Putamen (tissue), 1 donor: ENCODE measurements at regions not wholly inside any gene's neighbourhood (a gene's known extent, or its start where the extent isn't known, plus 50 kb on each side); places are given as distances from the start of the nearest gene placed in this dataset.

Source experiments
- DNase-seq: peaks from one replicate; pipeline ENCODE4 v3.0.0-alpha.2; 2016; ENCODE audit warnings: low spot score

DNA sequence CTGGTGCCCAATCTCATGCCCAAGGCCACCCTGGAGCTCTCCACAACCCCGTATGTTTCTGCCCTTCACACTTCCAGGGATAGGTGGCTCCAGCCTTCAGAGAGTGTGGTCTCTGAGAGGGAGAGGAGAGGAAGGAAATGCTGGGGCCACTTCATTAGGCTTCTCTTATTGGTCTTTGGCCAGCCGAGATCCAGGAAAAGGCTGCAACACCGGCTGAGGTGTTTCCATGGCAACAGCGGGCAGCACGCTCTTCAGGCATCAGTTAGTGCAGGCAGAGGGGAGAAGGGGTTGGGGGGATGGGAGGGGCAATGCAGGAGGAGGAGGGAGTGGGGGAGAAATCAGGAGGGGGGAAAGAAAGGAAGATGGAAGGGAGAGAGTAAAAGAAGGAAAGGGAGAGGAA lies 275.1 kb upstream of the GJB5 start:
- no peak for DNase-seq

DNA sequence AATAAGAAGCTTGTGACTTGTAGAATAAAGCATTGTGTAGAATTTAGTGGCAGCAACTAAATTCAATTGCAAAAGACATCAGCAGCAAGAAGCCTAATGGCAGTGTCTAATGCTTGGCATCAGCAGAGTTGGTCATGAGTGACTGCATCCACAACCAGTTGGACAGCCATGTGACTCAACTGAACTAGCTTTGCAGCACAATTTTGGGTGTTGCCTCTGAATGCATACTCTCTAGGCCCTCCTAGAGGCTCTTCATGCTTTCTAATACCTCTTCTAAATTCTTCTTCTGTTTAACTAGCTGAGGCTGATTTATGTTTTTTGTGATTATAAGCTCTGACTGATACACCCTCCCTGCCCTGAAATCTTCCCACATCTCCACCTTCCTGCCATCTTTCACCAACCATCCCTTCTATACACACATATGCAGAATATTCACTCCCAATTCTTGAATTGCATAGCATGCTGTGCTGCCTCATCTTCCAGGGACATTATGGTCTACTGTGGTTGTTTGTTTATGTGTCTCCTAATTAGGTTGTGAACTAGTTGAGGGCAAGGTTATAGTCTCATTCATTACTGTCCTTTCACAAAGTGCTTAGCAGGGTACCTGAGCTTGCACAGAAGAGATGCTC lies 266.7 kb upstream of the GJB5 start:
- DNase-seq = no peak

DNA sequence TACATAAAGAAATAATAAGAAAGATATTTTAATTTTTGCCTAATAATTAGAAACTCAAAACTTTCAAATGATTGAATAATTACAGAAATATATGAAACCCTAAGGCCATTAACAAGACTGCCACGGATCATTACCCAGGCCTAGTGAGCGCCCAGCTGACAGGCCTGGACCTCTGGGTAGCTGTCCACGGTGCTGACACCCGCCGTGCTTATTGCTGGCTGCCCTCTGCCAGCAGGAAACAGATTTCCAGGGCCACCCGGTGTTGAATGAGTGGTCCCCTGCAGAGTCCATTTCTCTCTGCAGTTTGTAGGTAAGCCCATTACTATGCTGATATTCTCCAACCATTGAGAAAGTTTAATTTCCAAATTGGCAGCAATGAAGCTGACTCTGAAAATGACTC lies 254.4 kb upstream of the GJB5 start:
- no peak for DNase-seq

DNA sequence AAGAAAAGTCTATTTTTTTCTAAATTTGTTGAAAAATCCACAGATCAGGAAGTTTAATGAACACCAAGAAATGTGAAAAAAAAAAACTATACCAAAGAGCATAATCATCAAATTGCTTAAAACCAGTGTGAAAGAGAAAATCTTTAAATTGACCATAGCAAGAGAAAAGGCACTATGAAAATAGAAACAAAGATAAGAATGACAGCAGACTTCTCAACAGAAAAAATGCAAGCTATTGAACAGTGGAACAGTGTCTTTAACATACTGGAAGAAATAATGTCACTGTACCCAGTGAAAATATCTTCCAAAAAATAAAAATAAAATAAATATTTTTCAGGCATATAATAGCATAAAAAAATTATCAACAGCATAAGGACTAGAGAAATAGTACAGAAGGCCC lies 243.0 kb upstream of the GJB5 start:
- DNase-seq = no peak

DNA sequence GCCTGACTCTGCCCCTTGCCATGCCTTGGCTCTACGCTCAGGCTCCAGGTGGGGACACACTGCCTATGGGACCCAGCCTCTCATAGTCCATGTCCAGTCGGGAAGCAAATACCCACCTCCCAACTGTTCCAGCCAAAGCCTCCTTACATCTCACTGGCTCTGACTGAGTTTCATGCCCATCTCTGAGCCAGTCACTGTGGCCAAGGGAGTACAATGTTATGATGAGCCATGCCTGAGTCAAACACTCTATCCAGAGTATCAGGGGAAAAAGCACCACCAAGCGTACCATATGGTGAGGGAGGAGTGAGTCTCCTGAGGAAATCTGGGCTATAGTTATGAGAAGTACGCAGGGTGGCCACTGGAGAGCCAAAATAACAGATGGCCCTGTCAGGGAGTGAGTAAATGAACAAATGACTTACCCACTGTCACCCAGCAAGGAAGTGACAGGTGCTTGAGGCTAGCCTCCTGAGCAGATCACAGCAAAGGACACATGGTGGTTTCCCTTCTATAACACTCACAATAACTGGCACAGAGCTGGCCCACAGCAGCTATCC lies 236.6 kb upstream of the GJB5 start:
- no peak for DNase-seq

DNA sequence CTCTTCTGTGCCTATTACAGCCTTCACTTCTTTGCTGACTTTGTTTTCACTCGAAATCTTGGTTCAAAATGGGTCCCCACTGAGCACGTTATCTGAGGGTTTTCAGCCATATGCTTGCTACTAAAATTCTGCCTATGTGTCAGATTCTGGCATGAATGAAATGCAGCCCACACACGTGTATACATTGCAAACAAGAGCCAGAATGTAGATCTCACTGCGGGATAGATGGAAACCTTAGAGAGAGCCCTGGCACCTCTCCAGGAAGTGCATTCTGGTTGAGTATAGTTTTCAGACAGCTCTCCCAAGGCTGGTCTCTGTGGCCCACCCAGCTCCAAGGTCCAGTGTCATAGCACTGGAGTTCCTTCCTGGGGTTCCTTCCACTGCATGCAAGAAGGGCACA lies 234.7 kb upstream of the GJB5 start:
- no peak for DNase-seq

DNA sequence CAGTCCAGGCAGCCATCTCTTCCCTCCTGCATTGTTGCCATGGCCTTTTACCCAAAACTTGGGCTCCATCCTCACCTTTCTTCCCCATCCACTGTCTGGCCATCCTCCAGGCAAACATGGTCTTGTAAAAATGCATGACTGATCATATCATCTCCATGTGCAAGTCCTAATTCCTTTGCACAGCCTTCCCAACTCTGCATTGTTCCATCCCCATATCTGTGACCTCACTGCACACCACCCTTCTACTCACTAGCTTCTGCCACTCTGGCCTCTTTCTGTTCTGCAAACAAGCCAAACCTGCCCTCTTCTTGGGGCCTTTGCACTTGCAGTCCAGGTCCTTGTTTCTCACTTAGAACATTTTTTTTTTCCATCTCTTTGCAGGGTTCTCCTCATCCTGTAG lies 230.1 kb upstream of the GJB5 start:
- DNase-seq = no peak

DNA sequence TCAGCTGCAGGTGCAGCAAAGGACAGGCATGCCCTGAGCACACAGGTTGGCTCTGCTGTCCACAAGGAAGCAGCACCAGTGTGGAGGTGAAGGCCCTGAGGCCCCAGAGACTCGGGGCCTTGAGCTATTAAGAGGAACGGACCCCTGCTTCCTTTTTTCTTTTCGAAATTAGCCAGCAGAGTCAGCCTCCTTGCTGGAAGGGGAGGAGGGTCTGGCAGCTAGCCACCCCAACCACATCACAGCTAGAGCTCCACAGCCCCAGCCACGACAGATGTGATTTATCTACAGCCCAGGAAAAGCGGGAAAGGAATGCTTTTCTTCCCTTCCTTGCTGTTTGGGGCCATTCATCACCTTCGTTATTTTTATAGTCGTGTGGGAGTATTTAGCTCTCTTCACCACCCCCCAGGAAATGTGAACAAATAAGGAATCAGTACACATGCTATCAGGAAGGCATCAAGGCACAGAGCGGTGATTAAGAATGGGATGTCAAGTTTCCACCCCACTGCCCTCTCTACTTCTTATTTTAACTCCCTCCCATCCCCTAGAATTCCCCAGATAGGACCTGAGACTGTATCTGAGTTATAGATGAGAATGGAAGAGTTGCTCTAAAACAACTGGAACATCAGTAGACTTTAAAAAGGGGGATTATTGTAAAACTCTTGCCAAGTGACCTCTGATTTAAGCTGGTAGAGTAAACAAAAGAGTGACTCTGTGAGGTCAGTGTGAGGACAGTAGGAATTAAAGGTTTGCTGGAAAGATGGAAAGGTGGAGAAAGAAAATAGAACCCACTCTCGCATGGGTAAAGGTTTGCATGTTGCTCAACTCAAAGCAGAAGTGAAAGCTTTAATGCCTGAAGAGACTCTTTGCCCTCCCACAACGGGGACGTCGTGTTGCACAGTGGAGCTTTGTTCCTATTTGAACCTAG lies 224.7 kb upstream of the GJB5 start:
- peak; percentile 2 for DNase-seq

DNA sequence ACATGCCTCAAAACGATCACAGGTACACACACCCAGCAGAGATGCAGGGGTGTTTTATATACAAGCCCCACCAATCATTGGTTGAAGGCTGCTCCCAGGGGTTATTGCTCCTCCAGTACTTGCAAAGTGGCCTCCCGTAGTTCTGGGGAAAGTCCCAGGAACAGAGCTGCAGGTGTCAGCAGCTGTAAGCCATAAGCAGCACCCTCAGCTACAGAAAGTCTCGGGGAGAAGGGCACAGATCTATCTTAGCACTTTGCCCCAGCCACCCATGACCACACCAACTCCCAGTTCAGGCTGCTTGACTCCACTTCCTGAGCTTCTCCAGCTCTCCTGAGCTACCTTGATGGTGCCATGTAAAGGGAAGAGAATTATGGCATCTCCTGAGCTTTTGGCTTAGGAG lies 222.7 kb upstream of the GJB5 start:
- DNase-seq = no peak

DNA sequence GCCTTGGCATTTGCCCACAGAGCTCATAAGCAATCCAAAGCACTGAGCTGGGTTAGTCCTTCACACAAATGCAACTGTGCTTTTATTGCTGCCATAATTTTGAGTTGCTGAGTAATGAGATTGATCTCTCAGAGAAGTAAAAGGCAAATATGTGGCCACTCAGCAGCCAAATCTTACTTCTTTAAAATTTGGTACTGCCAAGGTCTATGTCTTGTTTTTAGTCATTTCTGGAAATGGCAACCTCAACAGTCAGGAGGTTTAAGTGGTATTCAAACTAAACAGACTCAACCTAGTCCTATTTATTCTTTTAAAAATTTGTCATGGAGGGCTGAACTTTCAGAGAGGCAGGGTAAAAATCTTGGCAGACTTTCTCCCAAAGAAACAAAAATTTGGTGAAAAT lies 216.4 kb upstream of the GJB5 start:
- no peak for DNase-seq

DNA sequence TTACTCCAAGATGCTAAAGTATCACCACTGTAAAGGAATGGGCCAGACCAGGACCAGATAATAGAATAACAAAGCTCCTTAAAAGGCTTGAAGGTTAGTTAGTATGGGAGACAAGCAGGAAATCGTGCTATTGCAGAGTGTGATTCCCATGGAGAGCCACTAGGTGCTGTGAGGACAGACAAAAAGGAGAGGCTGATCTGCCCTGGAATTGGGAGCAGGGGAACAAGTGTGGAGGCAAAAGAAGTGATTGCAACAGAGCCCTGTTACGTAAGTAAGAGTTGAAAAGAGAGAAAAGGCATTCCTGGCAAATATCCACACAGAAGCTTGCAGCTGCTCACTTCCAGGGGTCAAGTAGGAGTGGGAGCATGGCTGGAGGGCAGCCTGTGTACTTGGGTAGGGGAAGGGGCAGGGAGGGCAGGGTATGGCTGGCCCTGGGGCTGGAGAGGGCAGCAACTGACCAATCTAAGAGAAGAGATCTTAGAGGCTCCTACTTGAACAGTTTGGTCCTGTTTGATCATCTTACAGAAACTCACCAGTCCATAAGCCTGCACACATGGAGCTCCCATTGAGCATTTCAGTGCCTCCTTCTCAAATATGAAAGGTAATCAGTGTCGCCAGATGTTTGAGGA lies 207.7 kb upstream of the GJB5 start:
- no peak for DNase-seq

DNA sequence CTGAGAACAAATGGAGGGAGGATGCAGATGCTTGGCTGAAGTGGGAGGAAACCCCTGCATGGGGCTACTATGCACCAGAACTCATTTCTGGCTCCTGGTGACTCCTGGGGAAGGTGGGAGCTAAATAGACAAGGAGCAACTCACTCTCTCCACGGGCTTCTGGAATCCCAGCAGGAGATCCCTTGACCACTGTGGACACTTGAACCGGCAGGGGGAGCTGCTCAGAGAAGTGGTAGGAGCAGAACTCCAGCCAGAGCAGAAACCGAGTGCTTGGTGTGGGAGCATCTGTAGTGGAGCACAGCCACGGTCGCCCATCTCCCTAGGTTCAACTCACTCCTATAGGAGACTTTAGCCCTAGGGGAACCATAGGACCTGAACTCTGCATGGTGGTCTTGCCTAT lies 205.6 kb upstream of the GJB5 start:
- DNase-seq = no peak

DNA sequence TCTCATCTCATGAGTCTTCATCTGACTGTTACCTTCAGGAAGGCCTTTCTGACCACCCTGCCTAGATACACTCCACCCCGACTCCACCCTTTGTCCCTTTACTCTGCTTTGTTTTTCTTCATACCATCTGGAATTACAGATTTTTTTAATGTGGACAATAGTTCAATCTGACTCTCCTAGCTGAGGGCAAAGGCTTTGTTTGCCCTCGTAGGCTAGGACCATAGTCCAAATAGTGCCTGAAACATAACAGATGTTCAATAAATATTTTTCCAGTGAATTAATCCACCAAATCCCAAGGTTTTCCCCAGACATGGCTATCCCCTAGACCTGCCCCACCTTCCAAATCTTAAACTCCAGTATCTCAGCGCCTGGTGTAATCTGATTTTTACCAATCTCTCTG lies 176.5 kb upstream of the GJB5 start:
- DNase-seq = no peak

DNA sequence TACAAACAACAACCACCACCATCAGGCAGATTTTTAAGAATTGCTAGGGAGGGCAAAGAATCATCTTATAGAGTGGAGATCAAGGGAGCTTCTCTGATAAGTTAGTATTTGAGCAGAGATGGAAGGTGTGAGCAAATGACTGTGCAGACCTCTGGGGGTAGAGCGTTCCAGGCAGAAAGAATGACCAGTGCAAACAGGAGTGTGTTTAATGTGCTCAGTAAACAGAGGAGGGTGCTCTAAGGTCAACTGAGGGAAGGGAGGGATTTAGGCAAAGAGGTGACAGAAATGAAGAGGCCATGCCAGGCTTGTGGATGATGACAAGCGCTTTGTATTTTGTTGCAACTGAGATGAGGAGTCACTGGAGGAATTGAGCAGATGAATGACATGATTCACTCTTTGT lies 172.5 kb upstream of the GJB5 start:
- no peak for DNase-seq

DNA sequence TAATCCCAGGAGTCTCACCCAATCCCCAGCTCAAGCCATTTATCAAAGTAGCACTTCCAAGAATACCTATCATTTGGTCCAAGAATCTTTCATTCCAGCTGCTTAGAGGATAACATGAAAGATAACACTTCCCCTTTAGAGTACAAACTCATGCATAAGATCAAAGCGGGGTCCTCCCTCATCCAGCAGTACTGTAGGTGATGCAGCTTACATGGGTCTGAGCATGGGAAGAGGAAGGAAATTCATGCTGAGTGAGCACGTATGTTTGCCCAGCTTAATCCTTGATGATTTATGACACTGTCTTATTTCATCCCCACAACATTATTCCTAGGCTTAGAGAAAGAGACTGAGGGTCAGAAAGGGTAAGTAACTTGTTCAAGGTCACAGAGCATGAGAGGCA lies 167.1 kb upstream of the GJB5 start:
- no peak for DNase-seq

DNA sequence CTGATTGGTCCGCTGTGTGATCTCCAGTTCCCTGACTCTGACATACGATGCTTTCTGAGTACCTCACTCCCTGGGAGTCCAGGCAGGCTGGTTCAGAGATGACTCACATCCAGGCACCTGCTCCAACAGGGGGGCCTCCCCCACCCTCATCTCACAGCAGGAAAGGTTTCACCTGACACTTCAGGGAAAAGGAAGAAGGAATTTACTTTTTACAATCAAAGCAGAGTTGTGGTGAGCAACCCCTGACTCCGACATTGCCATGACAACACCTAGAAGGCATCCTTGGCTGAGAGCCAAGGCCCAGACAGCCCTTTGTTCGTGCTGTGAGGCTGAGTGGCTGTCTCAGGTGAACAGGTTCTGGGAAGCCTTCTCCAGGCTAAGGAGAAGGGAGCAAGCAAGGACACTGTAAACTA lies 164.6 kb upstream of the GJB5 start:
- DNase-seq = no peak

DNA sequence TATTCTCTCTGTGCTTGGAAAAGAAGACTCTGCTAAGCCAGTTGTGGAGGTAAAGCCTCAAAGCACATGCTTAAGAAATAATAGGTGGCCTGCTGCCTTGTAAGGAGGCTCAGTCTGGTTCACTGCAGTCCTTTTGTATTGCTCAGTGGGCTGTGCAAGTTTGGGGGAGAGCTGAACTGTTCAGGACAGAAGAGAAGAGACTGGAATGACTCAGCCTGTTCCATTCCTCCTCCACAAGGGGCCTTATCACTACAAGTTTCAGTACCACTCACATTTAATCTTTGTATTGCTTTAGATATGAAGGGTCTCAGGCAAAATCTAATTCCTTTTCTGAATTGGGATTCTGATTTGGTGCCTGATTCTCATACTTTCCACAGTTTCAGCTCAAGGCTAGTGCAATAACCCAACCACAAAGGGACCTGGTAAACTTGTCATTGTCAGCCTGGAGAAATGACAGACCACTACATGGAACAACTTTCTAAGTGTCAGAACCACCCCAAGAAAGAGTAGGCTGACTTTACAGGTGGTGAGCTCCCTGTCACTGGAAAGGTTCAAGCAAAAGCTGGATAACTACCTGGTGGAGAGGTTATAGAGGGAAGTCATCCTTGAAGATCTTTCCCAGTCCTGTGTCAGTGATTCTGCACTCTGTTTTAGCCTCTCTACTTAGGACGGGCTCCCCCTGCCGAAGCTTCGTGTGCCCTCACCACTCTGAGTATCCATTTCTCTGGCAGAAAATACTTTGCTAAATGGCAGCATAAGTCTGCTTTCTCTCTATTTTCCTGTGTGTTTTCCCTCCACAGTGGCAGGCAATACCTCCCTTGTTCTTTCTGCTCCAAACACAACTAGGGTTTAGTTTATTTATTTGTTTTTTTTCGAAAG lies 162.9 kb upstream of the GJB5 start:
- no peak for DNase-seq

DNA sequence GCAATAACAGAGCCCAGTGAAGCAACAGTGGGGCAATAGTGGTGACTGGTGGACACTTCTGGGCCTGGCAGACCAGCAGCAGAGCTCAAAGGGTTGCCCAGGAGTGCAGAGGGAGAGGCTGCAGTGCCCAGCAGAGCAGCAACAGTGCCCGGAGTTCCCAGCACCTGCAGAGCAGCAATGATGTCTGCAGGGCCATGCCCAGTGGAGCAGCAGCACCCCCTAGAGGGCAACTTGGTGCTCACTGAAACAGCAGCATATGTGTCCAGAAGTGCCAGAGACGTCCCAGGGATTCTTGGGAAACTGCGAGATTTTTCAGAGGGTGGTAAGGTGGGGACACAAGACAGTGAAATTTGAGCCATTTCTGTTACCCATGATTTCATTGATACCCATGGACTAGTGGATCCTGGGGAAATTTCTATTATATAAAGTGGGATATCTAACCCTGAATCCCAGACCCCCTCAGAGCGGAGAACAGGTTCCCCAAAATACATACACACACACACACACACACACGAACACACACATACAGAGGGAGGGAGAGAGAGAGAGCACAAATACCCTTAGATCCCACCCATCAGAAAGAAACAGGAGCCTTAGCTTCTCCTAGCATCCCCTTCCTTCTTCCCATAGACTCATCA lies 156.9 kb upstream of the GJB5 start:
- peak; percentile 67 for DNase-seq

DNA sequence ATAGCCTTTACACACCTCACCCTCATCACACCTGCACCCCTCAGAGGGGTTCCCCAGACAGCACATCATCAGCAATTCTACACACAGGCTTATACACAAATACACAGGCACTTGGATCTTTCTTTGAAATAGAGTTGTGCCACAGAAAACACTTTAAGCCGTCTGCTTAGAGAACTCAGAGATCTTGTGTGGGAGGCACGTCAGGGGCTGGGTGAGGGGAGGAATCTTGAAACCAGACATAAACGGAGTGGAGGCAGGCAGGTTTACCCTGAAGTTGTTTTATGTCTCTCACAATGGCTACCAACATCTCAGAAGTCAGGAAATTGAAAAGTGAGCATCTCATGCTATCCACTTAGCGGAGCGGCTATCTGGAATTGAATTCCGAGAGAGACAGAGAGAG lies 151.9 kb upstream of the GJB5 start:
- peak; percentile 21 for DNase-seq

DNA sequence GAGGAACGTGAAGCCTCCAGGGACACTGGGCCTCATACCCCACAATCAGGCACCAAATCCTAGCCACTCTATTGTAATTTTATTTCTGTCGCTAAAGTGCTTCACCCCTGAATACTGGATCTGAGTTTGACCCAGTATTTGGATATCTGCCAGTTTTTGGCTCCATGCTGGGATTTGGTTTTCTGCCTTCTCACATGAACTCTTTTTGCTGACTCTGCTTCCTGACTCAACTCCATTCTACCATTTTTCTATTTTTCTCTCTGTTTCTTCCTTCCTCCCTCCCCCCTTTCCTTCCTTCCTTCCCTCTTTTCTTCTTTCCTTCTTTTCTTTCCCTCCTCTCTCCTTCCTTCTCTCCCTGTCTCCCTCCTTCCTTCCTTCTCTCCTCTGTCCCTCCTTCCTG lies 151.3 kb upstream of the GJB5 start:
- no peak for DNase-seq

DNA sequence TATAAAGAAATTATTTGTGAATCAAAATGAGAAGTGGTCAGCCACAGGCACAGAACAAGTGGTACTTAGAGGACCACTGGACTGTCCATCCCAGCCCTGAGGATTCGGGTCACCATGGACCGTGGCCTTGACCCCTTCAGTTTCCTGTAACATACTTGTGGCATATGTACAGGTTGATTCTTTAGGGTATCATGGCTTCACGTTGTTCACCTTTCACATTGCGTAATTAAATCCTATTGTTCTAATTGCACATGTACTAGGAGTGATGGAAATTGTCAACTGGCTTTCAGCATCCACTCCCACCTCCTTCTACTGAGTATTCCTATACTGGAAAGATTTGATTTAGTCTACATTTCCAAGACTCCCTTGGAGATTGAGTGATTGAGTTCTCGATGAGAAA lies 148.3 kb upstream of the GJB5 start:
- DNase-seq = no peak

DNA sequence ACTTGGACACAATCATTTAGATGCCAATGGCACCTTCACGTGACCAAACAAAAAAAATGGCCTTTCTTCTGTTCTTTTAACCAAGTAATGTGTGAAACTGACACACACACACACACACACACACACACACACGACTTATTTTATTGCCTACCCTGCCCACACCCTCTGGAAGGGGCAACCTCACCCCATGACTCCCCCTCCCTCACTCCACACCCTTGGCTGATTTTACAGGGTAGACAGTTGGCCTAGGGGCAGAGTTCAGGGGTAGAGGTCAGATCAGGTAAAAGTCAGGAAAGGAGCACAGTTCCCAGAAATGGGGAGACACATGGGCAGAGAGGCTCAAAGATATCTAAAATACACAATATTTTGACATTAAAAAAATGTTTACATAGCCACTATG lies 144.8 kb upstream of the GJB5 start:
- no peak for DNase-seq
